Right renal pelvis (tissue), 4 donors: ENCODE measurements at regions not wholly inside any gene's neighbourhood (a gene's known extent, or its start where the extent isn't known, plus 50 kb on each side); places are given as distances from the start of the nearest gene placed in this dataset.

Source experiments
- DNase-seq, 4 donors: peaks; one replicate each; pipeline ENCODE4 v3.0.0-alpha.2; 2013; ENCODE audit warnings: low read depth in 4 of 4, low spot score in 3 of 4, missing footprints in 1 of 4

DNA sequence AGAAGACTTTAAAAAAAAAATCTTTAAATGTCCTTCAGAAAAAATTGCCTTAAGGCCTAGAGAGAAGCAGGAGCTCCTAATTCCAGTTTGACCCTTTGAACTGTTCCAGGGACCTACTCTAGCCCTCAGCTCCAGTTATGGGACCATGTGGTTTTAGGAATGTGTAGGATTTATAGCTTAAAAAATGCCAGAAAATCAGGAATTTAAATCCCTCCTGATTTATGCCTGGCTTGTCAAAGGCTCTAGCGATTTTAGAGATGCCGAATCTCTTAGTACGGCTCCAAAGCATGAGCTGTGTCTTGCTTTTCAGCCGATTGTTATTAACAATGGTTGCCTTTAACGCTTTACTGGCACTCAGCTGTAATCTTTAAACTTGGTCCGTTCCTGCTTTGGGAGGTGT is 130.6 kb upstream of the NPVF start:
- DNase-seq = peak in 2 of 4 donors; percentile 38 to 51

DNA sequence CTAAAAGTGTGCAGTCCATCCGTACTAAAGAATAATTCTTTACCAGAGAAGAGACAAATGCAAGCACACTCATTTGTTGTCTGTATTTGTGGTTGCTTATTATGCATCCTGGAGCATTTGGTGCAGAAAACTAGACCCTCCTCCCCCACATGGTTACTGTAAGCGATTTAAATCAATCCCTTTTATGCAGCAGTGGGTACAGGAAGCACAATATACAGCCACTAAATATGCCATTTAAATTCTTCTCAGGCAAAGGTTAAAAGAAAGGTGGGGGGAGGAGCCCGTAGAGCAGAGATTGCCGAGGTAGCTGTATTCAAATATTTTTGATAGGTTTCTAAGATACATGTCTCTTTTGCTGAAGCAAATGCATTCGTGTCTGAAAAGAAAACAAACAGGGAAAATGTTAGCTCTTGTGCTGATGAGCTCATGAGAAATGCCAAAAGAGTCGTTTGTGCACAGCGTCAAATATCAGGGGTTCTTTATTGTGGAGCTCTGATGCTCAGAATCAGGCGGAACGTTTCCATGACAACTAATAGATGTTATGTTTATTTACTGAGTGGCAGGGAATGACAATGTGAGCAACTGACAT is 131.3 kb upstream of the NPVF start:
- peak in 2 of 4 donors; percentile 53 to 55 for DNase-seq

DNA sequence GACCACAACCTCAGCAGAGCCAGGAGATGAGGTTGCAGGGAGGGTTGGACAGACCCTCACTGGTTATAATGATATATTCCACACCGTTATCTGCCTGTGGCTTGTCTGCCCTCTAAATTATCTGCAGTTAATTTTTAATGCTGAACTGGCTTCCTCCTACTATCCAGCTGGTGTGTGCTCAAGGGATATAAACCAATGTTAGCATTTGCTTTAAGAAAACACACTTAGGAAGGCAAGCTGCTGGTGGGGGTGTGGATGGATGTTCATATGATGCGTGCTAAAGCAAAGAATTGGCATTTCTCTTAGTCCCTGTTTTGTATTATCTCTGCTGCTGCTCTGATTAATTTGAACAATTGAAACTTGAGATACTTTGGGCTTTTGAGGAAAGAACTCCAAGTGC is 132.2 kb upstream of the NPVF start:
- DNase-seq = no peak

DNA sequence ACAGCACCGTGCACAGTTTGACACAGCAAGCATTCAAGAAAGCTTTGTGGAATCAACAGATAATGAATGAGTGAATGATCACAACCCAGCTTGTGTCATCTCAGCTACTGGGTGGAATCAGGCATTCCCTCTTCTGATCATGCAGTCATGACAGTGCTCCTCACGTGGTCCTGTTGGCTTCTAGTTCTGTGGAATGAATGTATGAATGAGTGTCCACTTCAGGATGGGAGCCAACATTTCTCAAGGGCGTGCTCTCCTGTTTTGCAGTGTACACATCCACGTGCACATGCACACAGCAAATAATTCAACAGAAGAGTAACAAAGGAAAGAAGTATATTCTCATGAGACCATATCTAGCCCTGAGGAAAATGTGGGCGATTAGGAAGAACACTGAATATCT is 133.1 kb upstream of the NPVF start:
- no peak for DNase-seq

DNA sequence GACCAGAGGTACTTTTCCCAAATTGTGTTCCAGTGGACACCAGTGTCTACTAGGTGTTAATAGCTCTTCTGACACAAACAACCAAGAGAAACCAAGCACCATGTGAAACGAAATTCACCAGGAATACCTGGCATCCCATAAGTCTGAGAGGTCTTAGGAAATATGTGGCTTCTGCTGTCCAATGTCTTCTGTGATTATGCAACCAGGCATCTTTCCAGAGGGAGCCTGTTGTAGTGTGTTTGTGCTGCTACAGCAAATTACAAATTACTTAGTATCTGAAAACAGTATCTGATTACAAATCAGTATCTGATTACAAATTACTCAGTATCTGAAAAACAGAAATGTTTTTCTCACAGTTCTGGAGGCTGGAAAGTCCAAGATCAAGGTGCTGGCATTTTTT is 133.6 kb upstream of the NPVF start:
- DNase-seq = no peak

DNA sequence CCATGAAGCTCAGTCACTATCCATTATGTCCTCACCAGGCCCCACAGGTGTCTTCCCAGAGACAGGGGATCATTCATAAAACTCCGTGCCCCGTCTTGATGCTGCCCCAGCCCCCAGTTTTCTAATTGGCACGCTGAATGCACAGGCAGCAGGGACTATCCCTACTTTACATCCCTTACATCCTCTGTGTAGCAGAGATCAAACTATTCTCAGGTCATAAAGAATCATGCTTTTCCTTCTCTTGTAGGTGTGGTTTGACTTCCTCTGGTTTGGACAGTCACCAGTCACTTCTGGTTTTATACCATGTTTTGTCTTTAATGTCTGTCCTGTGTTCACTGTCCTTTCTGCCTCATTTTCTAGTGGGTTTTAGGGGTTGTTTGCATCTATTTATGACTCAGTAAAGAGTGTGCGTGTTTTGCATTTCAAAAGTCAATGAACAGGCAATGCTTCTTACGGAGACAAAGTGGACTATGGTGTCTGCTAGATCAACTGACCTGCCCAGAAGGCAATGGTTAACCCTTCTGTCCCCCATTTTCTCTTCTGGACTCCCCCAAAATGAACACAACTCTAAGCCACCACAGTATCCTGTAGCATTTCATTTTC is 140.4 kb upstream of the NPVF start:
- no peak for DNase-seq

DNA sequence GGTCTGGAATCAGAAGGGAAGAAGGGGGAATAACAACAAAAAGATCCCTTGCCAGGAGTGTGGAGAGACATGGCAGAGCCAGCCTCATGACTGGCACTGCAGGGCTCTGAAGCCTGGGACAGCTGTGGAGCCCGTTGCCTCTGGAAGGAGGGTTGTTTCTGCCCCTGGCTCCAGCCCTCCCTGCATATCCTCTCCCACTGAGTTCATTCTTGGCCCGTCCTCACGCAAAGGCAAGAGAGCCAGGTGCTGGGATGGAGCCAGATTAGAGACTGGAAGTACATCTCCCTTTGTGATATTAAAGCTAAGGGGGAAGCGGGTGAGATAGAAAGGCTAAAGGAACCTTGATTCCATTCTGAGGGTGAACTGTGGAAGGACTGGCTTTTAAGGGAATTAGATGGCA is 141.5 kb upstream of the NPVF start:
- DNase-seq = no peak

DNA sequence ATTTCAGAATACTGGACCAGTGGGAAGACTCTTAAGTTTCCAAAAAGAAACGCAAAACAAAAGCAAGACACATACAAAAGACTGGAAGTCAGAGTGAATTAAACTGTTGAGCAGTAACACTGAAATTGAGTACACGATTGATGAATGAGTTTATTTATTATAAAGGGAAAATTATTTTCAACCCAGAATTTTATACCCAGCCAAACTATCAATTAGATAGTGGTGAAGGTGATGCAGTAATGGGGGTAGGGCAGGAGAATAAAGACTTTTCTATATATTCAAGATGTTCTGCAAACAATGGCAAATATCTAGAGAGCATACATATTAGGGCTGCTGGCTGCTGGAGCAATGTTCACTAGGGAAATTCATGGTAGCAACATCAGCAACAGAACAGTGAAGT is 143.7 kb upstream of the NPVF start:
- DNase-seq = no peak

DNA sequence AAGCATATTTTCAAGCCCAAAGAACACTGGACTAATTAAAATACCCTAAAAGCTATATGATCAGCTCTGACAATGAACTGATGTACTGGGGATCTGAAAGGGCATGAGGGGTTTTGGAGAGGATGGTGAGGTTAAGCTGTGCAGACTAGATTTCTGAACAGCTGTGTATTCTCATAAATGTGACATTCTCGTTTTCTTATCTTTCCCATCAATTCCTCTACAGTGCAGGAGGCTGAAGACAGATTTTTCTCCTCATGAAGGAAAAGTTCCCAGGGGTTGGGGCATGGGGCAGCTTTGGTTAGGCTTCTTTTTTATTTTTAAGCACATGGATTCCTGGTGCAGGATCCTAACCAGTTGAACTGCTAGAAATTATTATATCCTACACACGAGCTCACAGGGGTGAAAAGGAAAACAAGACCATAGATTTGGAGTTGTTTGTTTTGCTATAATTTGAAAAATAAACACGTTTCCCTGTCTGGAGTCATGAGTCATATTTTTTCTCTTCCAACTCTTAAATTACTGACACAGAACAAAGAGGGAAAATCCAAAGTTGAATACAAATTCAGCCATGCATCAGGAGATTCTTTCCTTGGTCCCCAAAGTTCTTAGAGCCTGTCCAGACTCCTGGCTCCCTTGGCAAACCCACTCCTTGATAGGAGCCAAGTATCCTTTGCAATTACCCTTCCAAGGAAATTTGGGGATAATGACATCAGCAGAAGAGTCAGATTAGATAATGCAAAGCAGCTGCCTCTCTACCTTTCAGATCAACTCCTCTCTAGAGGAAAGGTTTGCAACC is 147.7 kb upstream of the NPVF start:
- no peak for DNase-seq

DNA sequence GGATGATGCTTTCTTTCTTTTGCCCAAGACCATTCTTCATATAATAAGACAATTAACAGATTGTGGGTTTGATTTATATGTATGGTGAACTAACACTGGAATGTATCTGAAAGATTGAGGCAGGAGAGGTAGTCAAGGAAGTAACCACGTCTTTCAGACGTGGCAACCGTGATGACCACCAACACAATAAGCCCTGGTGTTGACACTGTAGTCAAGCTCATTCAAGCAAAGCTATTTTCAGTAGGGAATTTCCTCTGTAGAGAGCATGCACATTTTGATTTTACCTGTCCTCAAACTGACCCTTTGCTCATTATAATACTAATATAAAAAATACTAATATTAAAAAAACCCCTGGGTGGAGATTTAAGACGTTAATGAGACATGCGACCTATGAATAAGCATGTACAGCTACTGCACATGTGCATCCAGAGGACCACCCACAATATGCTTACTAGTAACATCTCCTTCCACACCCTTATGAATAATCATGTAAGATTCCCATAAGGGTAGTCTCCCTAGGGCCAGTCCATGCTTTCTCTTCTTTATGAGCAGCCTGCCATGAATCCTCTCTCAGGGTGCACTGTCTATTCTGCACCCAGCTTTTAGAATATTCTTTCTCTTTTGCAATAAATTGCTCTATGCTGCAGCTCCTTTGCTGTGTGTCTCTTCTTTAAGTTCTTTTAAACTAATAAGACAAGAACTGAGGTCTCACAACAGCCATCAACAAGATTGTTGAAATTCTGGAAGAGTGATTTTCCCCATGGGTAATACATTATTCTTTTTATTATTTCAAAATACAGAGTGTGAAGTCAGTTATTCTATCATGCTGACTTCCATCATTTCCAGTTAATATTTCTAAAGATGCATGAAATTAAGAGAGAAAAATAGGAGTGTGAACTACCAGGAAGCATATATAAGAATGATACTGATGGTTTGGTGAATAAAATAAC is 151.3 kb upstream of the NPVF start:
- DNase-seq = no peak

DNA sequence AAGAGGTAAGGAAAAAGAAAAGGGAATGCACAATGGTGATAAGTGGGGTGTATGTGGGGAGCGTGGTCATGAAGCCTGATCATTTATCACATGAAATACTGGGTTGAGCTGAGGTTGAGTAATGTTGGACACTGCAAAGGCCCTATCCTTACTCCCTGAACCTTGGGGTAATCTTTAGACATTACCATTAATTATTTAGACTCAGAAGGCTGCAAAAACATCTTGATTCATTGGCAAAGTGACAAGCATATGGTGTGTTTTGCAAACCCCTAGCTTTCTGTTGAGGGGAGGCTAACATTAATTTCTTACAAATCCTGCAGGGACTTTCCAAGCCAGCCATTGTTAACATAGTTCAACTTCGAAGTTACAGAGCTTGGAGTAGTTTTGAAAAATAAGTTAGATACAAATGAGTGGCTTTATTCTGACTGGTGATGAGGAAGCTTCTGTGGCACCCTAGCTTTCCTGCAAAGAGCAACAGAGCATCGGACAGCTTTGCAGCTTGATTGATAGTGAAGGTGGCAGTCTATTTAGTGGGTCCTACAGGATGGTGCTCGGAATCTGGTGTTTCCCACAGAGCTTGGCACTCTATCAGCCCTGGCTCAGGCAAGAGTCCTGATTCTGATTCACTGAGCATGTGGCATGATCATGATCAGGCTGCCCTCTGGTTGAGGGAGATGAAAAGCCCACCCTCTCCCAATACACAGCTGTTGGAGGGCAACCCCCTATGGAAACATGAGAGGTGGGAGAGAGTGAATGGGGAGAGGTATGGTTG is 153.7 kb upstream of the NPVF start:
- no peak for DNase-seq

DNA sequence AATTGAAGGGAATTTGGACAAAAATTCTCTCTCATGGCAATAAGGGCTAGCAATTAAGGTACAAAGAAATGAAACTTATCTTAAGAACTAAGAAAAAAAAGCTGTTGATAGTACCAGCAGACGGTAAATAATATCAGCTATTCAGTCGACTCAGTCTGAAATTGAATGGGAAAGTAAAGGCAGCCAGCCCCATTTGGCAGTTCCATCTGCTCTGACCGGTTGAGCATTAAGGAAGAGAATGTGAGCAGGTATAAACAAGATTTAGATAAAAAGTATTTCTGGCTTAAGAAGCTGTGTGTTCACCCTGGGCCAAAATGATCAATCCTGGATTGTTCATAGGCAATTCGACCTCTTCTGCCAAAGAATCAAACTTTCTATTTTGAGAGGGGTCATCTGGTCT is 154.6 kb upstream of the NPVF start:
- DNase-seq = no peak

DNA sequence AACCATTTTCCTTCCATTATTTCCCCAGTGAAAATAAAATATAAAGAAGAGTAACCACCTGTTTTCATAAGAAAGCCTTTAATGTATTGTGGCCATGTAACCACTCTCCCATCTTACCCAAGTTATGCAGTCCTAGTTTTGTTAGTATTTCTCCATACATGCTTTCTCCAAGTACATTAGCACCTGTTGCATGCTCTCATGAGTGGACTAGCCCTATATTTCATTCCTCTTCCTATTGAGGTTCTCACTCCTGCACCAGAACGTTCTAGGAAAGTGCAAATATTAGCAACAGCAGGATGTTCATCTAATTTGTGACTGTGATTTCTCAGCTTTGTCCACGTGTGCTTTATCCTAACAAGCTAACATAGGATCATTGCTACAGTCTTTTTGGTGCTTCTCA is 155.1 kb upstream of the NPVF start:
- no peak for DNase-seq

DNA sequence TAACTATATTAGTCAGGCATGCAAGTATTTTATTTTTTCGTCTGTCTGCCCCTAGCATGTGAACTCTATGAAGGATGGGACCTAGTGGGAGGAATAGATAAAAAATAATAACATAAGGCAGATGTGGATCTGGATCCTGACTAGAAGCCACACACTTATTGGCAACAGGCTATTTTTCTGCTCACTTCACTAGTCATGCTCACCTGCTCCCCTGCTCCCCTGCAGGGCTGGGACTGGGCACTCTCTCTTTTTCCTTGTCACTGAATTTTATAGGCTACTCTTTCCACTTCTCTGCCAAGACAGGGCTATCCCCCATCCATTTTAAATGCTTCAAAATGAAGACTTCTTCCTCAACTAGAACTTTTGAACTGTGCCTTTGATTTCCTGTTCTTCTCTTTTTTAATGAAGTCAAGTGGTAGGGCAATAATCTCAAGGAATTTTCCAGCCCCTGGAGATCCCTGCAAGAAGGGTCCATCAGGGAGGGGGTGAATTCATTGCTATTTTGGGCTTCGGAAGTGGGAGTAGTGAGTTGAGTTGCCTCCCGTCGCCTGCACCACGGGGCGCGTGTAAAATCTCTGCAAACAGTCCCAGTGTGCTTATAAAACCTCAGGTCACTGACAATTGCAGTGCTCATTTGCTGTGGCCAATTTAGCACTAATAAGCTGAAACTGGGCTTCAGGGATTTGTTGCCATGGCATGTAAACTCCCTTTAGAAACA is 156.7 kb upstream of the NPVF start:
- DNase-seq = no peak

DNA sequence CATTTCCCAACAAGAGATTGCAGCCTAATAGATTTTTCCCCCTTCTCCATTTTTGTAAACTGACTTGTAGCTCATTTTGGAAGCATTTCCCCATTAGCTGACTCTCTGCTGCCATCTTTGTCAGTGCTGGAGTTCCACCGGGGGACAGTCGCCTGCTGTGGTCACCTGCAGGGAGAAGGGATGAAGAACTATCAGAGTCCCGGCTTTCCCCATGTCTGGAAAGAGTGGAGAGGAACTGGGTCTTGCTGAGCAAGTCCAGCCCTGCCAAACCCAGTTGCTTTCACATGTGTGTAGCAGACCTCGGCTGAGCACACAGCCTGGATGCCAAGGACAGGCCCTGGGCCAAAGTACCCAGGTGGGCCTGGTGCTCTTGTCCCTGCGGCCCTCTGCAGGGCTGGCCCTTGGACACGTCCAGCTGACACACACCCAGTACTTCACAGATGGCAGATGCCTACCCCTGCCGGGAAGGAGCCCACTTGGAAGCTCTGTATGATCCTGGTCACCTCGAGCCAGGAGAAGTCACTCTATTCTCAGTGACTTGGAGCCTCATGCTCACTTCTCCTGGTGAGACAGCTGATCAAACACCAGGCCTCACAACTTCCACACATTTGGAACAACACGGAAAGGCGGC is 157.3 kb upstream of the NPVF start:
- no peak for DNase-seq

DNA sequence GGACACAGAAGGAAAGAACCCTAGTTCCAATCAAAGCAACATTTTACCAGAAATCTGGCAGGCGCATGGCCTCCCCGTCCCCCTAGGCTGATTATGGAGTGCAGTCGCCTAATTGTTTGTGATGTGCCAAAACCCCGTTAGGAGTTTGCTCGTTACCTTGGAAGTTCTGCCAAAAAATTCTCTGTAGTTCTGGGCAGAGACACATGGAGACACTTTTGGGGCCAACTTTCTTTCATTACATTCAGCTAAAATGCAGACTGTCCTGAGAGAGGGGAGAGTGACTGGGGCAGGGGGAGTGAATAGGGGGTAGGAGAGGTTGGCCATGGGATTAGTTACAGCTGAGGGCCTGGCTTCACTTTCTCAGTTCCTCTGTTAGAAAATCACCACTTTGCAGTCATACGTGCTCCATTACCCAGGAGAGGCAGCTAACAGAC is 158.0 kb upstream of the NPVF start:
- no peak for DNase-seq

DNA sequence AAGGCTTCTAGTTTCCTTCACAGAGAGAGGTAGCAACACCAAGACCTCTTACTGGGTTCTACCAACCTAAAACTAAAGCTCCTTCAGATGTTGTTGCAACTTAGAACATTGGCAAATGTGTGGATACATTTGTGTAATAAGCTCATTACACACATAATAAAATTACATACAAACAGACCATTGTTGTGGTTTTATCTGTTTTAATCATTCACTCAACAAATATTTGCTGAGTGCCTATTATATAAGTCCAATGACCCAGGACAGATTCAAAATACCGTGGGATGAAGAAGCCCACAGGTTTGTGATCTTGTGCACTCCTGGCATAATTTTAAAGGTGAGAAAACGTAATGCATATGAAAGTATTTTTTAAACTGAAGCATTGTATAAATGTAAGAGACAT is 160.4 kb upstream of the NPVF start:
- no peak for DNase-seq

DNA sequence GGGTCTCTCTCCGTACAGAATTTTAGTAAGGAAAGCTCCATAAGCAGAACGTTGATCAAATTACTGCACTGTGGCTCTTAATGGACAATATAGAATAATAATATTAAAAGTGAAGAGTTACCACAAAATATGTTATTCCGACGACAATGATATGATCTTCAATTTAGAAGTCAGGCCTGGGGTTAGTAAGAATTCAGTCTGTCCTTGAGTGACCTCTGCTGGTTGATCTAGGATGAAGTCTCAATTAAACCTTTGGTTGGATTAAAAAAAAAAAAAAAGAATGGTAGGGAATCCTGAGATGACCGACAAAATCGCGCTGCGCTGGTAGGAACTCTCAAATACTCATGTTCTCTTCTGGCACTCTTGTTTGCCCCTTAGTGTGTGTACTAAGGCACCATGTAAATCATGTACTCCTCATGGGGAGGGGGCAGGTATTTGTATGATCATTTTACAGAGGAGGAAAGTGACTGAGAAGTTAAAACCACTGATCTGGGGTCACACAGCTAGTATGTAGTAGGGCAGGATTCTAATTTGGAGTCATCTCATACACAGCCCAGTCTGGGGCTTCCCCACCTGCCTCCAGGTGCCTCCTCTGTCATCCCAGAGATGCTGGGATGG is 161.3 kb upstream of the NPVF start:
- peak in 1 of 4 donors; percentile 69 for DNase-seq
